SU-DHL-6 (cell line): ENCODE measurements at regions not wholly inside any gene's neighbourhood (a gene's known extent, or its start where the extent isn't known, plus 50 kb on each side); places are given as distances from the start of the nearest gene placed in this dataset.

Experiments
- H2AFZ ChIP-seq: fragments of 200-600 bp; sonication (generic); 2 replicates; pipeline ENCODE4 v1.6.1; 2014; ENCODE audit warnings: low read depth, mild to moderate bottlenecking, moderate library complexity, mixed read lengths, antibody characterized with exemption, low read length; ENCODE audit not compliant: severe bottlenecking
- H3F3A ChIP-seq: fragments of 200-600 bp; shearing (Covaris generic); 2 replicates; pipeline ENCODE4 v1.6.0; 2016; ENCODE audit warnings: antibody characterized with exemption, mild to moderate bottlenecking; ENCODE audit not compliant: insufficient read depth
- H3K27ac ChIP-seq: fragments of 200-600 bp; sonication (generic); 2 replicates; pipeline ENCODE4 v1.5.1; 2016; ENCODE audit warnings: low read depth, mild to moderate bottlenecking, low read length, moderate library complexity, mixed read lengths
- H3K27me3 ChIP-seq: fragments of 200-600 bp; sonication (generic), shearing (Covaris generic); 2 replicates; pipeline ENCODE4 v1.6.0; 2014; ENCODE audit warnings: mild to moderate bottlenecking, low read length
- H3K36me3 ChIP-seq: fragments of 200-600 bp; sonication (generic); 2 replicates; pipeline ENCODE4 v1.6.1; 2014; ENCODE audit warnings: mild to moderate bottlenecking, low read length, mixed read lengths
- H3K4me2 ChIP-seq: fragments of 300-600, 200-600 bp; shearing (Covaris generic), sonication (generic); 2 replicates; pipeline ENCODE4 v1.6.0; 2014; ENCODE audit warnings: low read length, low read depth, mild to moderate bottlenecking; ENCODE audit not compliant: poor library complexity, severe bottlenecking
- H3K4me3 ChIP-seq: fragments of 200-600 bp; sonication (generic); 2 replicates; pipeline ENCODE4 v1.5.1; 2014; ENCODE audit warnings: antibody characterized with exemption, low read length, mild to moderate bottlenecking, mixed read lengths; ENCODE audit not compliant: insufficient read depth, poor library complexity, severe bottlenecking
- H3K79me2 ChIP-seq: fragments of 200-600 bp; sonication (generic); 2 replicates; pipeline ENCODE4 v1.6.1; 2014; ENCODE audit warnings: mild to moderate bottlenecking, low read length, moderate library complexity; ENCODE audit not compliant: insufficient read depth
- H3K9ac ChIP-seq: fragments of 200-600 bp; sonication (generic); 2 replicates; pipeline ENCODE4 v1.7.0; 2014; ENCODE audit warnings: mild to moderate bottlenecking, low read length
- H3K9me2 ChIP-seq: fragments of 200-600 bp; sonication (generic); replicated peaks from 2 replicates; pipeline ENCODE4 v1.6.1; 2014; ENCODE audit warnings: low read length; ENCODE audit not compliant: insufficient read depth
- H3K9me3 ChIP-seq: fragments of 200-600 bp; sonication (generic); 2 replicates; pipeline ENCODE4 v1.6.1; 2014; ENCODE audit warnings: low read length, mixed read lengths; ENCODE audit not compliant: insufficient read depth
- H4K20me1 ChIP-seq: fragments of 200-600 bp; sonication (generic); 2 replicates; pipeline ENCODE4 v1.6.1; 2014; ENCODE audit warnings: low read depth, mild to moderate bottlenecking, antibody characterized with exemption, low read length, moderate library complexity, mixed read lengths
- CTCF ChIP-seq: fragments of 200-600 bp; sonication (generic); IDR thresholded peaks from one replicate; pipeline ENCODE4 v1.5.1; 2017; ENCODE audit warnings: antibody characterized with exemption, mild to moderate bottlenecking, low read length, moderate library complexity; ENCODE audit not compliant: insufficient read depth, poor library complexity, severe bottlenecking
- EZH2phosphoT487 ChIP-seq: fragments of 200-600 bp; sonication (generic), shearing (Covaris generic); conservative IDR thresholded peaks from 2 replicates; pipeline ENCODE4 v1.6.1; 2018; ENCODE audit warnings: mild to moderate bottlenecking, antibody characterized with exemption, low read length, moderate library complexity, mixed read lengths

- Histone ChIP-seq H3F3A (no peaks in the 10 kb centered on the region), H3K79me2 (no peaks in the 10 kb centered on the region), H3K9me2 (no peaks in the 10 kb centered on the region), H4K20me1 (no peaks in the 10 kb centered on the region), H3K27ac (no peak overlapping the region), H3K9me3 (peaks cover 22% of the 10 kb centered on the region; the same call in 1 of the 2 replicates), H3K4me3 (no peak overlapping the region), H3K9ac (no peak overlapping the region), H3K27me3 (no peaks in the 10 kb centered on the region), H3K4me2 (no peak overlapping the region), H2AFZ (peak overlapping the region; percentile 61), H3K36me3 (no peaks in the 10 kb centered on the region)
- no peak for TF ChIP-seq CTCF
- no peak for TF ChIP-seq EZH2phosphoT487
Measured at GRCh38 chr5:20129501-20129900, 141.5 kb upstream of the CDH18 start.

- Histone ChIP-seq H3F3A (no peaks in the 10 kb centered on the region), H3K79me2 (no peaks in the 10 kb centered on the region), H3K4me3 (no peak overlapping the region), H2AFZ (peak overlapping the region; percentile 14), H3K27ac (no peak overlapping the region), H3K4me2 (no peak overlapping the region), H3K27me3 (no peaks in the 10 kb centered on the region), H3K9me2 (no peaks in the 10 kb centered on the region), H4K20me1 (no peaks in the 10 kb centered on the region), H3K36me3 (no peaks in the 10 kb centered on the region), H3K9me3 (peaks cover 22% of the 10 kb centered on the region; the same call in 1 of the 2 replicates), H3K9ac (no peak overlapping the region)
- TF ChIP-seq CTCF (no peak), EZH2phosphoT487 (no peak)
Measured at GRCh38 chr5:20128343-20128742, 140.3 kb upstream of the CDH18 start.

DNA sequence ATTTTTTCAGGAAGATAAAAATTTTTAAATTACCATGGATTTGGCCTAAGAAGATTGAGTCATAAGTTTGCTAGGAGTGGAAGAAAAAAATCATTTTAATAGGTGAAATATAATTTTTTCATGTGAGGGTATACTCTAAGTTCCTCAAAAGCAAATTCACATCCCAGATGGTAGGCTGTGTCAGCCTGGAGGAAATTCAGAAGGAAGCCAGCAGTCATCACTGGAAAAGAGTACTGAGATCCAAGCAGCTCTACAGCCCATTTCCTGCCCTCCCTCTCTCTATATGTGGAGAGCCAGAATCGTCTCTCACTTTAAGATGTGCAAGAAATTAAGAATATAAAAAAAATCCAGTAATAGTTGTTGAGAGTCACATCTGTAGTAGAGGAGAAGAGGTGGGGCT is 126.5 kb upstream of the CDH18 start:
- no peaks in the 10 kb centered on the region for H3K27me3 ChIP-seq
- H3F3A ChIP-seq, result no peaks in the 10 kb centered on the region
- no peak overlapping the region for H3K27ac ChIP-seq
- H3K9me2 ChIP-seq, result no peaks in the 10 kb centered on the region
- H3K9ac ChIP-seq, result no peak overlapping the region
- H4K20me1 ChIP-seq, result no peaks in the 10 kb centered on the region
- peak overlapping the region; percentile 39 for H2AFZ ChIP-seq
- H3K9me3 ChIP-seq, result no peaks in the 10 kb centered on the region
- no peak overlapping the region for H3K4me2 ChIP-seq
- no peaks in the 10 kb centered on the region for H3K79me2 ChIP-seq
- TF ChIP-seq CTCF, result no peak
- TF ChIP-seq EZH2phosphoT487, result no peak
- no peaks in the 10 kb centered on the region for H3K36me3 ChIP-seq
- no peak overlapping the region for H3K4me3 ChIP-seq
